ENCODE measurements at regions not wholly inside any gene's neighbourhood (a gene's known extent, or its start where the extent isn't known, plus 50 kb on each side); places are given as distances from the start of the nearest gene placed in this dataset.

- Histone ChIP-seq H3K9me3 (no peaks in the 10 kb centered on the region), H3K4me1 (no peaks in the 10 kb centered on the region), H3K4me3 (no peak overlapping the region), H3K27me3 (no peaks in the 10 kb centered on the region), H3K36me3 (no peaks in the 10 kb centered on the region), H3K27ac (no peak overlapping the region)
- no peak for TF ChIP-seq POLR2A (IDR thresholded peaks at IDR 0.05)
- intact Hi-C loops (cut with DNase I; ENCODE audit: low total_unique reads): no loop called here
- DNase-seq: no peak
These were observed 953.1 kb upstream of the NR2F2 start for GRCh38 chr15:95377258-95377852.

DNA sequence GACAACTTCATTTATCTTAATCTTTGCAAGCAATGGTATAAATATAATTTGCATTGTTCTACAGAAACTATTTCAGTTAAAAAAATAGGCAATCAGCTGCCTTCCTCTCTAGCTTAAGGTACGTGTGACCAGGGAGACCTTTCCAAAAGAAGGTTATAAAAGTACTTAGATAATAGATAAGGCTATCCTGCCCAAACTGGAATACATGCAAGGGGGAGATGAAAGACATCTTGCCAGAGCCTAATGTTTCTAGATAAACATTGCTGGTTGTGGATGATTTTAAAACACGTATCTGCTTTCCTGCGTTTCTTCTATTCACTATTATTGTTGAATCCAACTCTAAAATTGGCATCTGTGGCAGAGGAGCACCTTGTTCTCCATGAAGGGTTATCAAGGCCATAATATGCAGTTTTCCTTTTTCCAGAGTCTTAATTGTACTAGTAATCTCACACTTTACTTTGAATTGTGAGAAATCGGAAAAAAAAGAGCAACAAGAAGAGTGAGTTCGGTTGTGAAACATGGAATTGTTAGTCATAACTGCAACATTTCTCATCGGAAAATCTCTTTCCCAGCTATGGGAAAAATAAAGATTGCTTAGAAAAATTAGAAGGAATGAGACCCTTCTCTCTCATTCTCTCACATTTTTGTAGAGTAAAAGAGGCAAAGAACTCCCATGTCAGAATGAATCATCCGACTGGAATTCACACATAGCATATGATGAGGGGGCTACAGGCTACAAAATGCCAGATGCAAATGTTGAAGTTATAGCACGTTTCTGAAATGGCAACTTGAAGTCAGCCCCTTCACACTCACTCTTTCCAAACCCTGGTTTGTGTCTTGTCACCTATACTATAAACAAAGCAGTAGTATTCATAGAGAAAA lies 936.1 kb upstream of the NR2F2 start:
- intact Hi-C loops (cut with DNase I; ENCODE audit: low total_unique reads): no loop called here
- peak overlapping the region; percentile 21 to 60 for H3K27ac ChIP-seq
- no peaks in the 10 kb centered on the region for H3K9me3 ChIP-seq
- DNase-seq: no peak
- H3K36me3 ChIP-seq: no peaks in the 10 kb centered on the region
- H3K27me3 ChIP-seq: no peaks in the 10 kb centered on the region
- no peak overlapping the region for H3K4me3 ChIP-seq
- no peaks in the 10 kb centered on the region for H3K4me1 ChIP-seq
- TF ChIP-seq CTCF (IDR thresholded peaks at IDR 0.05): no peak
- no peak for TF ChIP-seq POLR2A (IDR thresholded peaks at IDR 0.05)

GRCh38 chr15:95400428-95400827 lies 930.1 kb upstream of the NR2F2 start:
- intact Hi-C loops (cut with DNase I; ENCODE audit: low total_unique reads): no loop called here
- H3K9me3 ChIP-seq: no peaks in the 10 kb centered on the region
- no peak for DNase-seq
- H3K27ac ChIP-seq: no peak overlapping the region
- no peaks in the 10 kb centered on the region for H3K36me3 ChIP-seq
- no peak for TF ChIP-seq CTCF (IDR thresholded peaks at IDR 0.05)
- TF ChIP-seq POLR2A (IDR thresholded peaks at IDR 0.05): no peak
- H3K27me3 ChIP-seq: no peaks in the 10 kb centered on the region
- H3K4me3 ChIP-seq: no peak overlapping the region
- H3K4me1 ChIP-seq: no peaks in the 10 kb centered on the region

DNA sequence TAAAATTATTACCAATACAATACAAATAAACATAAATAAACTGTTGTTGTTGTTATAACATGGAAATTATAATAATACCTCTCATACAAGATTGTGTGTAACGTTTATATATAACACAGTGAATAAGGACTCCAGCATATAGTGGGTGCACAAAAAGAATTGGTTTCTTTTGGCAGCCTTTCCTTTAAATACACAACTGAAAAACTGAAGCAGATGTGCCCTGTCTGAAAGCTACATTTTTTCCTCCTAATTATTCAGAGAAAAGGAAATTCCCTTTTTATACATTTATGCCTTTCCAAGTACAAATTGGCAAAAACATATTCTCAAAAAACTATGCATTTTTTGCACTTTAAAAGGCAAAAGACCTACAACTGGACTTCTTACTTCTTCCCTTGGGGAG lies 928.9 kb upstream of the NR2F2 start:
- no peak for DNase-seq
- Histone ChIP-seq H3K4me3 (no peak overlapping the region), H3K4me1 (no peaks in the 10 kb centered on the region), H3K36me3 (no peaks in the 10 kb centered on the region), H3K9me3 (no peaks in the 10 kb centered on the region), H3K27ac (no peak overlapping the region), H3K27me3 (no peaks in the 10 kb centered on the region)
- TF ChIP-seq POLR2A (IDR thresholded peaks at IDR 0.05) (no peak), CTCF (IDR thresholded peaks at IDR 0.05) (no peak)
- intact Hi-C loops (cut with DNase I; ENCODE audit: low total_unique reads): no loop called here

- H3K36me3 ChIP-seq: no peaks in the 10 kb centered on the region
- DNase-seq: no peak
- H3K27ac ChIP-seq: no peak overlapping the region
- TF ChIP-seq CTCF (IDR thresholded peaks at IDR 0.05) (no peak), POLR2A (IDR thresholded peaks at IDR 0.05) (no peak)
- intact Hi-C loops (cut with DNase I; ENCODE audit: low total_unique reads): no loop called here
- no peaks in the 10 kb centered on the region for H3K9me3 ChIP-seq
- H3K27me3 ChIP-seq: no peaks in the 10 kb centered on the region
- H3K4me1 ChIP-seq: no peaks in the 10 kb centered on the region
- no peak overlapping the region for H3K4me3 ChIP-seq
These were observed 925.1 kb upstream of the NR2F2 start for GRCh38 chr15:95405447-95405846.

All from uterus (tissue), 3 donors.